ENCODE measurements at regions not wholly inside any gene's neighbourhood (a gene's known extent, or its start where the extent isn't known, plus 50 kb on each side); places are given as distances from the start of the nearest gene placed in this dataset.

DNA sequence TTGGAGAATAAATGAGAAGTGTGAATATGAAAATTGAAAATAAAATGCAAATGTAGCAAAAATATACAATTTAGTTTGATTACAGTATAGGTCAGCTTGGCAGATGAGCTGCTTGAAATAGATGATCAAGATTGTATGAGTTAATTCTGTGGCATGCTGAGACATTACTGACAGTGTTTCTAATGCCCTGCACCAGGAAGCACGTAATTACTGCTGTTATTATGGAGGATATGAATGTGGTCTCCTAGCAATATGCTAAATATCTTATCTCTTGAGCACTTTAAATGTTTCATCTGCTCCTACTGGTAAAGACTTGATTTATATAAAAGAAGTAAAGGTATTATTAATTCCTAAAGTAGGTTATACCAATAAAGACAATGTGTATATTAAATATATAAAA is 1015.5 kb downstream of the PLOD2 start:
- no peak overlapping the region for H3K27ac ChIP-seq
- 42 to 50% methylated on average over 1 of the region's 1 CpG for WGBS, 2 donors (ENCODE audit: low coverage in 1 of 2)
- H3K9me3 ChIP-seq = no peaks in the 10 kb centered on the region
- H3K27me3 ChIP-seq = no peaks in the 10 kb centered on the region
- no peak overlapping the region for H3K4me3 ChIP-seq
- H3K36me3 ChIP-seq = no peaks in the 10 kb centered on the region
- H3K4me1 ChIP-seq = no peaks in the 10 kb centered on the region
- TF ChIP-seq, protein P1, sequence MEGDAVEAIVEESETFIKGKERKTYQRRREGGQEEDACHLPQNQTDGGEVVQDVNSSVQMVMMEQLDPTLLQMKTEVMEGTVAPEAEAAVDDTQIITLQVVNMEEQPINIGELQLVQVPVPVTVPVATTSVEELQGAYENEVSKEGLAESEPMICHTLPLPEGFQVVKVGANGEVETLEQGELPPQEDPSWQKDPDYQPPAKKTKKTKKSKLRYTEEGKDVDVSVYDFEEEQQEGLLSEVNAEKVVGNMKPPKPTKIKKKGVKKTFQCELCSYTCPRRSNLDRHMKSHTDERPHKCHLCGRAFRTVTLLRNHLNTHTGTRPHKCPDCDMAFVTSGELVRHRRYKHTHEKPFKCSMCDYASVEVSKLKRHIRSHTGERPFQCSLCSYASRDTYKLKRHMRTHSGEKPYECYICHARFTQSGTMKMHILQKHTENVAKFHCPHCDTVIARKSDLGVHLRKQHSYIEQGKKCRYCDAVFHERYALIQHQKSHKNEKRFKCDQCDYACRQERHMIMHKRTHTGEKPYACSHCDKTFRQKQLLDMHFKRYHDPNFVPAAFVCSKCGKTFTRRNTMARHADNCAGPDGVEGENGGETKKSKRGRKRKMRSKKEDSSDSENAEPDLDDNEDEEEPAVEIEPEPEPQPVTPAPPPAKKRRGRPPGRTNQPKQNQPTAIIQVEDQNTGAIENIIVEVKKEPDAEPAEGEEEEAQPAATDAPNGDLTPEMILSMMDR (IDR thresholded peaks at IDR 0.05) = no peak
- TF ChIP-seq EP300 (IDR thresholded peaks at IDR 0.05) (no peak), POLR2A (IDR thresholded peaks at IDR 0.05) (no peak), POLR2AphosphoS5 (IDR thresholded peaks at IDR 0.05) (no peak)
- ATAC-seq = no peak

DNA sequence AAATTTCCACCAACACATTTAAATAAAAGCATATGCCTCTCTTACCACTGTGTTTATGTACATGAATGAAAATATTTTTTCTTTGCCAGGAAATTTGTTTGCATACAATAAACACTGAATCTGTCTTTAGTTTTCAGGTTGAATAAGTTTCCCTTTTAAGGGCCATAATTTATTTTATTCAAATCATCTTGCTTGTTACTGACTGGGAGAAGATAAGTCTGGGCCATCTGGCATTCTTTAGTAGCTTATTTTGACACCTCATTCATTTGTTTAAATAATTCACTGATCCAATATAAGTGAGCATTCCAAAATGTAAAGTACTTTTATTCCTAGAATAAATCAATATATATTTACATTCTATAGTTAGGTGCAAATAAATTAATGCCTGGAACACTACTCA is 1001.3 kb downstream of the PLOD2 start:
- Histone ChIP-seq H3K4me3 (no peak overlapping the region), H3K36me3 (no peaks in the 10 kb centered on the region), H3K4me1 (peaks cover 0 to 12% (median 0%) of the 10 kb centered on the region in 3 donors), H3K27ac (no peak overlapping the region), H3K9me3 (no peaks in the 10 kb centered on the region), H3K27me3 (no peaks in the 10 kb centered on the region)
- TF ChIP-seq POLR2AphosphoS5 (IDR thresholded peaks at IDR 0.05) = no peak
- no peak for ATAC-seq

DNA sequence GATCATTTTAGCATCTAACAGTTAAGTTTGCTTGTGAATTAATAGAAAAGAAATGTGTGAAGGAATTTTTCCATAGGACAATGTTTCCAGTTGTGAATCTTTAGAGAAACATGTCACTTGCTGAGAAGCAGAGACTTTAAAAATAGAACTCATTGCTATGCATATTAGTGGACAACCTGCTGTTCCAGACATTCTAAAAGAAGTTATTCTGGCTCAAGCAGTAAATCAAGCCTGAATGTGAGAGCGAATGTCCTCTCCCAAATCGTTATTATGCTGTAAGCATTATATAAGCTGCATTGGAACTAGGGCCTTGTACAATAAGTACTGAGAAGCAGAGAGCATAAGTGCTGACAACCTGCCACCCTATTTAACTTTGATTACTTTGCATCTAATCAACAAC is 990.9 kb downstream of the PLOD2 start:
- H3K4me1 ChIP-seq = peaks cover 0 to 3% (median 0%) of the 10 kb centered on the region in 3 donors
- H3K9me3 ChIP-seq = no peaks in the 10 kb centered on the region
- 39 to 47% methylated on average over 2 of the region's 2 CpGs for WGBS, 2 donors (ENCODE audit: low coverage in 1 of 2)
- TF ChIP-seq POLR2AphosphoS5 (IDR thresholded peaks at IDR 0.05) (no peak), POLR2A (IDR thresholded peaks at IDR 0.05) (no peak), EP300 (IDR thresholded peaks at IDR 0.05) (no peak)
- TF ChIP-seq, protein P1 (IDR thresholded peaks at IDR 0.05) = no peak
- H3K4me3 ChIP-seq = no peak overlapping the region
- no peaks in the 10 kb centered on the region for H3K27me3 ChIP-seq
- no peaks in the 10 kb centered on the region for H3K36me3 ChIP-seq
- no peak for ATAC-seq
- H3K27ac ChIP-seq = no peak overlapping the region

DNA sequence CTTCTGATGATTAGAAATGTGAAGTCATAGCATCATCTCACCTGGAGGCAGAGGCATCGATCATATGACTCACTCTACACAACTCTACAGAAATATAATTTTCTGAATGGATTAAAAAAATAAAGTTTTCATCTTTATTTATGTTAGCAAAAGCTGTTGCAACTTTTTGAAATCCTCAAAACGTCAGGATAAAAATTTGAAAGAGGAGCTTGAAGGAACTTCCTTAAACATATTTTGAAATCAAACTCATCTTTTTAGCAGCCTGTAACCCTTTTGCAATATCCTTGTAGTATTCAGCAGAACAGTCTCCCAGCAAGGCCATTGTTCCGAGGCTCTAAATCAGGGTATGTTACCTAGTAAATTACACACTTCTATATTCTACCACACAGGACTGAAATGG is 985.4 kb downstream of the PLOD2 start:
- no peak for ATAC-seq
- no peaks in the 10 kb centered on the region for H3K4me1 ChIP-seq
- WGBS, 2 donors (ENCODE audit: low coverage in 1 of 2) = 50 to 58% methylated on average over 3 of the region's 3 CpGs
- TF ChIP-seq, protein P1 (IDR thresholded peaks at IDR 0.05) = no peak
- TF ChIP-seq POLR2A (IDR thresholded peaks at IDR 0.05) (no peak), EP300 (IDR thresholded peaks at IDR 0.05) (no peak), POLR2AphosphoS5 (IDR thresholded peaks at IDR 0.05) (no peak)
- no peak overlapping the region for H3K4me3 ChIP-seq
- no peaks in the 10 kb centered on the region for H3K9me3 ChIP-seq
- H3K27ac ChIP-seq = no peak overlapping the region
- H3K36me3 ChIP-seq = no peaks in the 10 kb centered on the region
- no peaks in the 10 kb centered on the region for H3K27me3 ChIP-seq

DNA sequence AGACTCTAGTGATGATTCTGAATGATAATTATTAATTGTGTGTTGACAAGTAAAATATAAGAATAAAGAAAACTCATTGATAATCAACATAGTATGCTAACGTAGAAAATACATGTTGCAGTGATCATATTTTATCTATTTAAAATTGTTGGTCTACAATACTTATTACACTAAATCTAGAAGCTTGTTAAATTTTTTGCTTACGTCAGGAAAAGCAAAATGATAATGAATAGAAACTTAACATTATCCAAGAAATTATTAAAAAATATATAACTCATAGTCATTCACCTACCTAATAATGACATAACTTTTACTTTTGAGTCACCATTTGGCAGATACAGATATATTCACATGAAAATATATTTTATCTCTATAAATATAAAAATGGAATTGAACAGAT is 984.1 kb downstream of the PLOD2 start:
- H3K4me1 ChIP-seq = peaks cover 0 to under 1% (median 0%) of the 10 kb centered on the region in 3 donors
- no peak for TF ChIP-seq POLR2A (IDR thresholded peaks at IDR 0.05)
- TF ChIP-seq, protein P1 (IDR thresholded peaks at IDR 0.05) = no peak
- no peak for TF ChIP-seq POLR2AphosphoS5 (IDR thresholded peaks at IDR 0.05)
- no peak for TF ChIP-seq EP300 (IDR thresholded peaks at IDR 0.05)
- 87 to 93% methylated on average over 2 of the region's 2 CpGs for WGBS, 2 donors (ENCODE audit: low coverage in 1 of 2)

More for the DNA sequence above, 984.1 kb downstream of the PLOD2 start:
- H3K36me3 ChIP-seq = no peaks in the 10 kb centered on the region
- H3K27me3 ChIP-seq = no peaks in the 10 kb centered on the region
- ATAC-seq = no peak
- H3K27ac ChIP-seq = no peak overlapping the region
- H3K9me3 ChIP-seq = no peaks in the 10 kb centered on the region
- no peak overlapping the region for H3K4me3 ChIP-seq
